HCT116 (cell line): ENCODE measurements at regions not wholly inside any gene's neighbourhood (a gene's known extent, or its start where the extent isn't known, plus 50 kb on each side); places are given as distances from the start of the nearest gene placed in this dataset.

Source experiments
- ATAC-seq: fragments of 200-7000 bp; cut with Tn5 transposase; 2 replicates; pipeline ENCODE4 v1.9.1; 2020; ENCODE audit warnings: mild to moderate bottlenecking, moderate library complexity
- BruUV-seq: library from RNA; stranded (reverse); fragments of 400-500 nt; replicated peaks from 2 replicates; lab custom pipeline; 2021; lab: Mats Ljungman, UMichigan
- CTCF ChIA-PET: fragments of 300-600 bp; sonication (Branson Sonifier 250); formaldehyde crosslinking; loops from one replicate; lab custom pipeline; 2021; ENCODE audit warnings: antibody characterized with exemption; lab: Charles Lee
- POLR2A ChIA-PET: fragments of 300-600, 350-600 bp; sonication (Branson Sonifier 250); formaldehyde crosslinking; loops from one replicate; lab custom pipeline; 2021; ENCODE audit warnings: antibody characterized with exemption; lab: Charles Lee
- RAD21 ChIA-PET, 2 experiments: fragments of 300-600 bp; sonication (Branson Sonifier 250); formaldehyde crosslinking; loops; one replicate each; lab custom pipeline; 2023; ENCODE audit warnings: low total read pairs in 2 of 2; ENCODE audit not compliant: uncharacterized antibody in 2 of 2, unreplicated experiment in 2 of 2, low non-redundant PET in 1 of 2; lab: Charles Lee
- DNase-seq: peaks from one replicate; pipeline ENCODE4 v3.0.0-alpha.2; 2010; ENCODE audit warnings: low read depth, low spot score
- H2AFZ ChIP-seq: fragments of 200-600 bp; shearing (Covaris generic), sonication (generic); 2 replicates; pipeline ENCODE4 v1.6.1; 2017; ENCODE audit warnings: low read depth, mixed run types, mixed read lengths, antibody characterized with exemption, low read length; ENCODE audit not compliant: poor library complexity, severe bottlenecking
- H3K27ac ChIP-seq: 2 replicates; pipeline ENCODE4 v1.5.1; 2012; ENCODE audit warnings: low read depth, low read length
- H3K27me3 ChIP-seq: fragments of 200-600 bp; sonication (generic); 2 replicates; pipeline ENCODE4 v1.6.1; 2016; ENCODE audit warnings: mixed run types, low read length, mixed read lengths; ENCODE audit not compliant: insufficient read depth
- H3K36me3 ChIP-seq, 2 experiments: fragments of 200-500 bp in 1 of 2; fragments of 200-600 bp in 1 of 2; sonication (Bioruptor generic) in 1 of 2; sonication (generic) in 1 of 2; 2 replicates each; pipeline versions ENCODE4 v1.5.1 to v1.6.1; 2014 to 2016; ENCODE audit warnings: low read length in 2 of 2, inconsistent platforms in 1 of 2, mixed read lengths in 1 of 2, mixed run types in 1 of 2; ENCODE audit not compliant: insufficient read depth in 2 of 2, control insufficient read depth in 1 of 2
- H3K4me1 ChIP-seq, 2 experiments: fragments of 200-600 bp in 1 of 2; sonication (generic) in 1 of 2; 2 replicates each; pipeline versions ENCODE4 v1.5.1 to v1.6.1; 2012 to 2017; ENCODE audit warnings: low read length in 2 of 2, inconsistent platforms in 1 of 2, mild to moderate bottlenecking in 1 of 2, mixed read lengths in 1 of 2, mixed run types in 1 of 2, moderate library complexity in 1 of 2; ENCODE audit not compliant: insufficient read depth in 2 of 2, control insufficient read depth in 1 of 2
- H3K4me2 ChIP-seq: fragments of 200-600 bp; sonication (generic); 2 replicates; pipeline ENCODE4 v1.6.1; 2017; ENCODE audit warnings: mixed run types, low read length, mixed read lengths
- H3K4me3 ChIP-seq, 2 experiments: fragments of 200-600 bp in 1 of 2; sonication (generic) in 1 of 2; replicated peaks in 1 of 2; 2 replicates each; pipeline ENCODE4 v1.5.1; 2011 to 2016; ENCODE audit warnings: low read length in 2 of 2, control low read depth in 1 of 2, low read depth in 1 of 2, mild to moderate bottlenecking in 1 of 2, mixed read lengths in 1 of 2, mixed run types in 1 of 2
- H3K79me2 ChIP-seq: fragments of 200-600 bp; sonication (generic); 2 replicates; pipeline ENCODE4 v1.6.1; 2017; ENCODE audit warnings: mild to moderate bottlenecking, mixed run types, low read length, moderate library complexity, mixed read lengths; ENCODE audit not compliant: insufficient read depth
- H3K9ac ChIP-seq: fragments of 200-600 bp; sonication (generic); 2 replicates; pipeline ENCODE4 v1.6.1; 2016; ENCODE audit warnings: low read length, mixed read lengths
- H3K9me2 ChIP-seq: fragments of 200-600 bp; sonication (generic), shearing (Covaris generic); 2 replicates; pipeline ENCODE4 v1.6.1; 2017; ENCODE audit warnings: mixed run types, mild to moderate bottlenecking, moderate library complexity; ENCODE audit not compliant: insufficient read depth
- H3K9me3 ChIP-seq, 2 experiments: fragments of 200-500 bp in 1 of 2; fragments of 200-600 bp in 1 of 2; sonication (Bioruptor generic) in 1 of 2; sonication (generic) in 1 of 2; 2 replicates each; pipeline ENCODE4 v1.6.1; 2014 to 2017; ENCODE audit warnings: low read length in 2 of 2, mixed read lengths in 2 of 2, inconsistent platforms in 1 of 2, low read depth in 1 of 2, mild to moderate bottlenecking in 1 of 2, mixed run types in 1 of 2, moderate library complexity in 1 of 2; ENCODE audit not compliant: control insufficient read depth in 1 of 2, insufficient read depth in 1 of 2
- H4K20me1 ChIP-seq: fragments of 200-600 bp; sonication (generic), shearing (Covaris generic); 2 replicates; pipeline ENCODE4 v1.6.1; 2017; ENCODE audit warnings: mixed run types, mild to moderate bottlenecking, moderate library complexity; ENCODE audit not compliant: insufficient read depth
- CBX3 ChIP-seq: IDR thresholded peaks from 2 replicates; pipeline ENCODE4 v1.6.1; 2012; ENCODE audit warnings: low read depth
- ELF1 ChIP-seq: IDR thresholded peaks from 2 replicates; pipeline ENCODE4 v1.6.1; 2012; ENCODE audit warnings: low read depth, borderline replicate concordance
- EZH2phosphoT487 ChIP-seq: fragments of 200-600 bp; IDR thresholded peaks from 2 replicates; pipeline ENCODE4 v1.6.1; 2018; ENCODE audit warnings: antibody characterized with exemption, borderline replicate concordance
- SP1 ChIP-seq: IDR thresholded peaks from 2 replicates; pipeline ENCODE4 v1.6.1; 2012; ENCODE audit warnings: low read depth
- YY1 ChIP-seq: IDR thresholded peaks from 2 replicates; pipeline ENCODE4 v1.6.1; 2011; ENCODE audit warnings: low read length, low read depth, moderate library complexity, mild to moderate bottlenecking; ENCODE audit not compliant: insufficient replicate concordance; ENCODE audit errors: extremely low read depth
- intact Hi-C: fragments of 100-400 bp; cut with micrococcal nuclease; formaldehyde crosslinking; loops from 2 replicates; pipeline ENCODE4 v1.10.0; 2022
- TF ChIP-seq, protein P1 (sequence below): IDR thresholded peaks from 2 replicates; pipeline ENCODE4 v1.6.1; 2012; ENCODE audit warnings: low read depth
- TF ChIP-seq, protein P2 (sequence below): IDR thresholded peaks from 2 replicates; pipeline ENCODE4 v1.6.1; 2012
- TF ChIP-seq, protein P3 (sequence below): IDR thresholded peaks from 2 replicates; pipeline ENCODE4 v1.6.1; 2012

DNA sequence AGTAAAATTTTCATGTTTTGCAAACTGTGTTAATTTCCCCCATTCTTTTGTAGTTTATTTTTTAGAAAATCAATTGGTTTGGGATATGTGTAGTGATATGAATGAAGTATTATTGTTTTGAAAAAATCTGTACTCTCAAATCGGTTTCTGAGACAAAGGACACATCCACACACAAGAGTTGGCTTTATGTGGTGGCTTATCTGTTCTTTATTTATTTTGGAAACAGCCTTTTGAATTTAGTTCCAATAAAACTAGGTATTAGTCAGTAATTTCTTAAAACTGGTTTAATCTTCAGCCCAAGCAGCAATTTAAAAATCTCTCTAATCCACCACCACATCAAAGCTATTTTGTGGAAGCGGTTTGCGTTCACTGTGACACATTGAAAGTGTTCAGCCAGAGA is 741.5 kb upstream of the GRM7 start (continued):
- TF ChIP-seq ELF1 (no peak), CBX3 (no peak), YY1 (no peak), SP1 (no peak), EZH2phosphoT487 (no peak)
- TF ChIP-seq, protein P1, sequence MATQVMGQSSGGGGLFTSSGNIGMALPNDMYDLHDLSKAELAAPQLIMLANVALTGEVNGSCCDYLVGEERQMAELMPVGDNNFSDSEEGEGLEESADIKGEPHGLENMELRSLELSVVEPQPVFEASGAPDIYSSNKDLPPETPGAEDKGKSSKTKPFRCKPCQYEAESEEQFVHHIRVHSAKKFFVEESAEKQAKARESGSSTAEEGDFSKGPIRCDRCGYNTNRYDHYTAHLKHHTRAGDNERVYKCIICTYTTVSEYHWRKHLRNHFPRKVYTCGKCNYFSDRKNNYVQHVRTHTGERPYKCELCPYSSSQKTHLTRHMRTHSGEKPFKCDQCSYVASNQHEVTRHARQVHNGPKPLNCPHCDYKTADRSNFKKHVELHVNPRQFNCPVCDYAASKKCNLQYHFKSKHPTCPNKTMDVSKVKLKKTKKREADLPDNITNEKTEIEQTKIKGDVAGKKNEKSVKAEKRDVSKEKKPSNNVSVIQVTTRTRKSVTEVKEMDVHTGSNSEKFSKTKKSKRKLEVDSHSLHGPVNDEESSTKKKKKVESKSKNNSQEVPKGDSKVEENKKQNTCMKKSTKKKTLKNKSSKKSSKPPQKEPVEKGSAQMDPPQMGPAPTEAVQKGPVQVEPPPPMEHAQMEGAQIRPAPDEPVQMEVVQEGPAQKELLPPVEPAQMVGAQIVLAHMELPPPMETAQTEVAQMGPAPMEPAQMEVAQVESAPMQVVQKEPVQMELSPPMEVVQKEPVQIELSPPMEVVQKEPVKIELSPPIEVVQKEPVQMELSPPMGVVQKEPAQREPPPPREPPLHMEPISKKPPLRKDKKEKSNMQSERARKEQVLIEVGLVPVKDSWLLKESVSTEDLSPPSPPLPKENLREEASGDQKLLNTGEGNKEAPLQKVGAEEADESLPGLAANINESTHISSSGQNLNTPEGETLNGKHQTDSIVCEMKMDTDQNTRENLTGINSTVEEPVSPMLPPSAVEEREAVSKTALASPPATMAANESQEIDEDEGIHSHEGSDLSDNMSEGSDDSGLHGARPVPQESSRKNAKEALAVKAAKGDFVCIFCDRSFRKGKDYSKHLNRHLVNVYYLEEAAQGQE = no peak

DNA sequence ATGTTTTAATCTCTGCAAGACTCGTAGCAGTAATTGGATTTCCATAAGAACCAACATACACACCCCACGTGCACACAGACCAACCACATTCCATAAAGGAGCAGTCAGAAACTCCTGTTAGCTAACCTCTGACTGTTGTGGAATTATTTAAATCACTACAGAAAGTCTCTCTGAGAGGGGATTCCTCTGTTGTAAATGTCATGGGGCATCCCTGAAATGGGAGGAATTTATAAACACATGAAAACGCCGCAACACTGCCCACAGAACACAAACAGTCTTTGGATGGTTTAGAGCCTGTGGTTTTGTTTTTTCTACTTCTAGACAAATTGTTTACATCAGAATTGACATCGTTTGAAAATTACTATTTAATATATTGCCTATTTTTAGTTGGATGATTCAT is 740.1 kb upstream of the GRM7 start:
- no TSS peak for BruUV-seq
- no peaks in the 10 kb centered on the region for H3K36me3 ChIP-seq
- CTCF ChIA-PET = no interaction called here

More for the DNA sequence above, 740.1 kb upstream of the GRM7 start:
- no peaks in the 10 kb centered on the region for H3K9me2 ChIP-seq
- no peaks in the 10 kb centered on the region for H4K20me1 ChIP-seq
- no peaks in the 10 kb centered on the region for H3K9me3 ChIP-seq
- no peak overlapping the region for H3K9ac ChIP-seq
- no peak overlapping the region for H2AFZ ChIP-seq
- TF ChIP-seq, protein P2, sequence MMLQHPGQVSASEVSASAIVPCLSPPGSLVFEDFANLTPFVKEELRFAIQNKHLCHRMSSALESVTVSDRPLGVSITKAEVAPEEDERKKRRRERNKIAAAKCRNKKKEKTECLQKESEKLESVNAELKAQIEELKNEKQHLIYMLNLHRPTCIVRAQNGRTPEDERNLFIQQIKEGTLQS = no peak
- TF ChIP-seq, protein P3, sequence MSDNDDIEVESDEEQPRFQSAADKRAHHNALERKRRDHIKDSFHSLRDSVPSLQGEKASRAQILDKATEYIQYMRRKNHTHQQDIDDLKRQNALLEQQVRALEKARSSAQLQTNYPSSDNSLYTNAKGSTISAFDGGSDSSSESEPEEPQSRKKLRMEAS = no peak
- no peaks in the 10 kb centered on the region for H3K79me2 ChIP-seq
- no peak for DNase-seq
- H3K27me3 ChIP-seq = no peaks in the 10 kb centered on the region
- no peaks in the 10 kb centered on the region for H3K4me1 ChIP-seq
- RAD21 ChIA-PET = no interaction called here
- H3K27ac ChIP-seq = no peak overlapping the region
- no peak overlapping the region for H3K4me2 ChIP-seq
- intact Hi-C loops = no loop called here
- POLR2A ChIA-PET = no interaction called here
- ATAC-seq = no peak
- no peak overlapping the region for H3K4me3 ChIP-seq
